ENCODE measurements at regions not wholly inside any gene's neighbourhood (a gene's known extent, or its start where the extent isn't known, plus 50 kb on each side); places are given as distances from the start of the nearest gene placed in this dataset.

DNA sequence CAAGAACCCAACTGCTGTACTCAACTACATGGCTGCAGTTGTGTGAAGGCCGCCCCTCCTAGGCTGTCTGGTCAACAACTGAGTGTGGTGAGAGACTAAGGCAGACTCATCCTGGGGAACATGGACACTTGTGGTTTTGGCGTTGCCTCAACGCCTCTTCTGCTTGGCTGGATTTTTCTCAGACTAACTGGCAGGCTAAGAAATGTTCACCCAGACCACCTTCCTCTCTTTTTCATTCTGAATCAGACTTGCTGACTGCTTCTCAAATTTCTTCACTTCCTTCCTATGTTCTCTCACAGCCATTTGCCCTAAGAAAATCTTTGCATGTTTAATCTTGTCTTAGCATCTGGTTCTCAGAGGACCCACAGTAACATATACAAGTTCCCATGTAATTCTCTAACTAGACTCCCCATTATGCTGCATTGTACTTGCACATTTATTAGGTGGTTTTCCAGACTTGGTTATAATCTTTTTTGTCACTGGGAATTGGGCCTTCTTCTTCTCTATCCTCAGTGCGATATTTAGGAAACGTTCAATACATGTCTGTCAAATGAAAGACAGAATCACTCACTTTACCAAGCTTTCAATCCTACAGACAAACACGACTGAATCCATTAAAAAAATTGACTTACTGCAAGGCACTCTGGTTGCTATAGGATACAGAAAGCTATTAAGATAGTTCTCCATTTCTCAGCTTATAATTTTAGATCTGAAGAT, 327.6 kb downstream of the CCER1 start:
- 82% methylated on average over 6 of the region's 6 CpGs for WGBS
- H3K36me3 ChIP-seq (ENCODE audit: control insufficient read depth in 4 of 4, insufficient read depth in 3 of 4, low read depth in 1 of 4, low read length in 3 of 4): no peaks in the 10 kb centered on the region
- no peak for DNase-seq (ENCODE audit: low spot score)
- no peaks in the 10 kb centered on the region for H3K27me3 ChIP-seq (ENCODE audit: control insufficient read depth in 4 of 4, insufficient read depth in 4 of 4, low read length in 3 of 4)
- H3K4me1 ChIP-seq (ENCODE audit: control insufficient read depth in 4 of 4, insufficient read depth in 4 of 4, low read length in 3 of 4): no peaks in the 10 kb centered on the region
- H3K4me3 ChIP-seq (ENCODE audit: low read depth in 1 of 3, low read length in 3 of 3): no peak overlapping the region
- H3K9me3 ChIP-seq (ENCODE audit: control insufficient read depth in 4 of 4, low read length in 3 of 4): no peaks in the 10 kb centered on the region
- H3K27ac ChIP-seq (ENCODE audit: low read depth in 1 of 2, low read length in 2 of 2): no peak overlapping the region
- H3K9ac ChIP-seq (ENCODE audit: low read depth in 1 of 2, low read length in 2 of 2): no peak overlapping the region
- TF ChIP-seq GABPA (IDR thresholded peaks at IDR 0.05 in 1 of 2, conservative IDR thresholded peaks at IDR 0.05 in 1 of 2) (no peak), YY1 (IDR thresholded peaks at IDR 0.05) (no peak), NR2F2 (IDR thresholded peaks at IDR 0.05) (no peak), RXRA (IDR thresholded peaks at IDR 0.05) (no peak), SP1 (IDR thresholded peaks at IDR 0.05) (no peak), EGR1 (IDR thresholded peaks at IDR 0.05; ENCODE audit: low read depth in 2 of 2) (no peak), HNF4A (conservative IDR thresholded peaks at IDR 0.05) (no peak), RAD21 (IDR thresholded peaks at IDR 0.05) (no peak), TAF1 (conservative IDR thresholded peaks at IDR 0.05) (no peak), FOXA1 (IDR thresholded peaks at IDR 0.05) (no peak), JUND (IDR thresholded peaks at IDR 0.05) (no peak), FOXA2 (IDR thresholded peaks at IDR 0.05) (no peak), HNF4G (IDR thresholded peaks at IDR 0.05) (no peak)
- TF ChIP-seq, protein P1, sequence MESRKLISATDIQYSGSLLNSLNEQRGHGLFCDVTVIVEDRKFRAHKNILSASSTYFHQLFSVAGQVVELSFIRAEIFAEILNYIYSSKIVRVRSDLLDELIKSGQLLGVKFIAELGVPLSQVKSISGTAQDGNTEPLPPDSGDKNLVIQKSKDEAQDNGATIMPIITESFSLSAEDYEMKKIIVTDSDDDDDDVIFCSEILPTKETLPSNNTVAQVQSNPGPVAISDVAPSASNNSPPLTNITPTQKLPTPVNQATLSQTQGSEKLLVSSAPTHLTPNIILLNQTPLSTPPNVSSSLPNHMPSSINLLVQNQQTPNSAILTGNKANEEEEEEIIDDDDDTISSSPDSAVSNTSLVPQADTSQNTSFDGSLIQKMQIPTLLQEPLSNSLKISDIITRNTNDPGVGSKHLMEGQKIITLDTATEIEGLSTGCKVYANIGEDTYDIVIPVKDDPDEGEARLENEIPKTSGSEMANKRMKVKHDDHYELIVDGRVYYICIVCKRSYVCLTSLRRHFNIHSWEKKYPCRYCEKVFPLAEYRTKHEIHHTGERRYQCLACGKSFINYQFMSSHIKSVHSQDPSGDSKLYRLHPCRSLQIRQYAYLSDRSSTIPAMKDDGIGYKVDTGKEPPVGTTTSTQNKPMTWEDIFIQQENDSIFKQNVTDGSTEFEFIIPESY (IDR thresholded peaks at IDR 0.05): no peak
- TF ChIP-seq, protein P2, sequence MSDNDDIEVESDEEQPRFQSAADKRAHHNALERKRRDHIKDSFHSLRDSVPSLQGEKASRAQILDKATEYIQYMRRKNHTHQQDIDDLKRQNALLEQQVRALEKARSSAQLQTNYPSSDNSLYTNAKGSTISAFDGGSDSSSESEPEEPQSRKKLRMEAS (IDR thresholded peaks at IDR 0.05): no peak
- TF ChIP-seq, protein P3, sequence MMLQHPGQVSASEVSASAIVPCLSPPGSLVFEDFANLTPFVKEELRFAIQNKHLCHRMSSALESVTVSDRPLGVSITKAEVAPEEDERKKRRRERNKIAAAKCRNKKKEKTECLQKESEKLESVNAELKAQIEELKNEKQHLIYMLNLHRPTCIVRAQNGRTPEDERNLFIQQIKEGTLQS (IDR thresholded peaks at IDR 0.05): no peak
- TF ChIP-seq, protein P4, sequence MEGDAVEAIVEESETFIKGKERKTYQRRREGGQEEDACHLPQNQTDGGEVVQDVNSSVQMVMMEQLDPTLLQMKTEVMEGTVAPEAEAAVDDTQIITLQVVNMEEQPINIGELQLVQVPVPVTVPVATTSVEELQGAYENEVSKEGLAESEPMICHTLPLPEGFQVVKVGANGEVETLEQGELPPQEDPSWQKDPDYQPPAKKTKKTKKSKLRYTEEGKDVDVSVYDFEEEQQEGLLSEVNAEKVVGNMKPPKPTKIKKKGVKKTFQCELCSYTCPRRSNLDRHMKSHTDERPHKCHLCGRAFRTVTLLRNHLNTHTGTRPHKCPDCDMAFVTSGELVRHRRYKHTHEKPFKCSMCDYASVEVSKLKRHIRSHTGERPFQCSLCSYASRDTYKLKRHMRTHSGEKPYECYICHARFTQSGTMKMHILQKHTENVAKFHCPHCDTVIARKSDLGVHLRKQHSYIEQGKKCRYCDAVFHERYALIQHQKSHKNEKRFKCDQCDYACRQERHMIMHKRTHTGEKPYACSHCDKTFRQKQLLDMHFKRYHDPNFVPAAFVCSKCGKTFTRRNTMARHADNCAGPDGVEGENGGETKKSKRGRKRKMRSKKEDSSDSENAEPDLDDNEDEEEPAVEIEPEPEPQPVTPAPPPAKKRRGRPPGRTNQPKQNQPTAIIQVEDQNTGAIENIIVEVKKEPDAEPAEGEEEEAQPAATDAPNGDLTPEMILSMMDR (IDR thresholded peaks at IDR 0.05; ENCODE audit: low read depth, low read length, missing input control): no peak
- TF ChIP-seq, protein P5, sequence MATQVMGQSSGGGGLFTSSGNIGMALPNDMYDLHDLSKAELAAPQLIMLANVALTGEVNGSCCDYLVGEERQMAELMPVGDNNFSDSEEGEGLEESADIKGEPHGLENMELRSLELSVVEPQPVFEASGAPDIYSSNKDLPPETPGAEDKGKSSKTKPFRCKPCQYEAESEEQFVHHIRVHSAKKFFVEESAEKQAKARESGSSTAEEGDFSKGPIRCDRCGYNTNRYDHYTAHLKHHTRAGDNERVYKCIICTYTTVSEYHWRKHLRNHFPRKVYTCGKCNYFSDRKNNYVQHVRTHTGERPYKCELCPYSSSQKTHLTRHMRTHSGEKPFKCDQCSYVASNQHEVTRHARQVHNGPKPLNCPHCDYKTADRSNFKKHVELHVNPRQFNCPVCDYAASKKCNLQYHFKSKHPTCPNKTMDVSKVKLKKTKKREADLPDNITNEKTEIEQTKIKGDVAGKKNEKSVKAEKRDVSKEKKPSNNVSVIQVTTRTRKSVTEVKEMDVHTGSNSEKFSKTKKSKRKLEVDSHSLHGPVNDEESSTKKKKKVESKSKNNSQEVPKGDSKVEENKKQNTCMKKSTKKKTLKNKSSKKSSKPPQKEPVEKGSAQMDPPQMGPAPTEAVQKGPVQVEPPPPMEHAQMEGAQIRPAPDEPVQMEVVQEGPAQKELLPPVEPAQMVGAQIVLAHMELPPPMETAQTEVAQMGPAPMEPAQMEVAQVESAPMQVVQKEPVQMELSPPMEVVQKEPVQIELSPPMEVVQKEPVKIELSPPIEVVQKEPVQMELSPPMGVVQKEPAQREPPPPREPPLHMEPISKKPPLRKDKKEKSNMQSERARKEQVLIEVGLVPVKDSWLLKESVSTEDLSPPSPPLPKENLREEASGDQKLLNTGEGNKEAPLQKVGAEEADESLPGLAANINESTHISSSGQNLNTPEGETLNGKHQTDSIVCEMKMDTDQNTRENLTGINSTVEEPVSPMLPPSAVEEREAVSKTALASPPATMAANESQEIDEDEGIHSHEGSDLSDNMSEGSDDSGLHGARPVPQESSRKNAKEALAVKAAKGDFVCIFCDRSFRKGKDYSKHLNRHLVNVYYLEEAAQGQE (IDR thresholded peaks at IDR 0.05): no peak
